ENCODE measurements at regions not wholly inside any gene's neighbourhood (a gene's known extent, or its start where the extent isn't known, plus 50 kb on each side); places are given as distances from the start of the nearest gene placed in this dataset.

GRCh38 chr18:75799449-75800330 is 372.2 kb upstream of the SMIM21 start:
- DNase-seq (ENCODE audit: low read depth), result no peak
- TF ChIP-seq, protein P1, sequence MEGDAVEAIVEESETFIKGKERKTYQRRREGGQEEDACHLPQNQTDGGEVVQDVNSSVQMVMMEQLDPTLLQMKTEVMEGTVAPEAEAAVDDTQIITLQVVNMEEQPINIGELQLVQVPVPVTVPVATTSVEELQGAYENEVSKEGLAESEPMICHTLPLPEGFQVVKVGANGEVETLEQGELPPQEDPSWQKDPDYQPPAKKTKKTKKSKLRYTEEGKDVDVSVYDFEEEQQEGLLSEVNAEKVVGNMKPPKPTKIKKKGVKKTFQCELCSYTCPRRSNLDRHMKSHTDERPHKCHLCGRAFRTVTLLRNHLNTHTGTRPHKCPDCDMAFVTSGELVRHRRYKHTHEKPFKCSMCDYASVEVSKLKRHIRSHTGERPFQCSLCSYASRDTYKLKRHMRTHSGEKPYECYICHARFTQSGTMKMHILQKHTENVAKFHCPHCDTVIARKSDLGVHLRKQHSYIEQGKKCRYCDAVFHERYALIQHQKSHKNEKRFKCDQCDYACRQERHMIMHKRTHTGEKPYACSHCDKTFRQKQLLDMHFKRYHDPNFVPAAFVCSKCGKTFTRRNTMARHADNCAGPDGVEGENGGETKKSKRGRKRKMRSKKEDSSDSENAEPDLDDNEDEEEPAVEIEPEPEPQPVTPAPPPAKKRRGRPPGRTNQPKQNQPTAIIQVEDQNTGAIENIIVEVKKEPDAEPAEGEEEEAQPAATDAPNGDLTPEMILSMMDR (IDR thresholded peaks at IDR 0.05; ENCODE audit: control insufficient read depth, extremely low read depth, insufficient read depth), result no peak
- no peak overlapping the region for H3K4me3 ChIP-seq (ENCODE audit: low read depth, low read length)

GRCh38 chr18:75797046-75797445 is 369.5 kb upstream of the SMIM21 start:
- no peak for DNase-seq (ENCODE audit: low read depth)
- H3K4me3 ChIP-seq (ENCODE audit: low read depth, low read length), result no peak overlapping the region
- TF ChIP-seq, protein P1 (IDR thresholded peaks at IDR 0.05; ENCODE audit: control insufficient read depth, extremely low read depth, insufficient read depth), result no peak

GRCh38 chr18:75790796-75791195 is 363.3 kb upstream of the SMIM21 start:
- no peak overlapping the region for H3K4me3 ChIP-seq (ENCODE audit: low read depth, low read length)
- TF ChIP-seq, protein P1 (IDR thresholded peaks at IDR 0.05; ENCODE audit: control insufficient read depth, extremely low read depth, insufficient read depth), result no peak
- DNase-seq (ENCODE audit: low read depth), result no peak

DNA sequence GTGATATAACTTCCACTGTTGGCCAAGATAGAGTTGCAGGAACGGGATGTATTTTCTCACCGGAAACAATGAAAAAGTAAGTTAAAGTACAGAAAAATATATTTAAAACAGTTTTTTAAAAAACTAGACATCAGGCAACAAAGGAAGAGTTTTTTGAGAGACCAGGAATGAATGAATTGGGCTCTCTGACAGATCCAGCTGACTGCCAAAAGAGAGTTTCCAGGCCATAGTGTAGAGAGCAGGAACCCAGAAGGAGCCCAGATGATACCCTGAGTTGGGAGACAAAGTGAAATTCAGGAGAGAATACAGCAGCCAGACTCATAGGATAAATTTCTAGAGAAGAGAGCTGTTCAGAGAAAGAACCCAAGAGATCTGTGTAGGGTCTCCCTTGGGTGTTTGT is 362.6 kb upstream of the SMIM21 start:
- no peak for DNase-seq (ENCODE audit: low read depth)
- H3K4me3 ChIP-seq (ENCODE audit: low read depth, low read length), result no peak overlapping the region
- TF ChIP-seq, protein P1 (IDR thresholded peaks at IDR 0.05; ENCODE audit: control insufficient read depth, extremely low read depth, insufficient read depth), result no peak

DNA sequence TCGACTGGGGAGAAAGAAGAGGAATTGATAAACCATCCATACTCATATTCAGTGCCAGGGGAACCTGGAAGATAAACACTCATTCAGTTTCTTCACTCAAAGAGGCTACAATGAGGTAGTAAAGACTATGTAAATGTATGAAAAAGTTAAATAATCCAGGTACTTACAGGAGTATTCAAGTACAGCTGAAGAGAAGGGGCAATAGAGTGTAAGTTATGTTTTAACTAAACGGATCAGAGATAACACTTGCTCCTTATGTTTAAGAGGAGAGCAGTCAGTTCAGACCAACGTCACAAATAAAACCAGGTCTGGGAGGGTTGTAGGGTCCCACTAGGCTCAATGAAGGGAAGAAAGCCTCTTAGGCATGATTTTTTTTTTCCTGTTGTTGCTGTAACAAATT is 358.3 kb upstream of the SMIM21 start:
- H3K4me3 ChIP-seq (ENCODE audit: low read depth, low read length), result no peak overlapping the region
- TF ChIP-seq, protein P1 (IDR thresholded peaks at IDR 0.05; ENCODE audit: control insufficient read depth, extremely low read depth, insufficient read depth), result no peak
- DNase-seq (ENCODE audit: low read depth), result no peak

- H3K4me3 ChIP-seq (ENCODE audit: low read depth, low read length), result no peak overlapping the region
- no peak for DNase-seq (ENCODE audit: low read depth)
- TF ChIP-seq, protein P1 (IDR thresholded peaks at IDR 0.05; ENCODE audit: control insufficient read depth, extremely low read depth, insufficient read depth), result no peak
Observed at GRCh38 chr18:75785206-75785605, 357.7 kb upstream of the SMIM21 start.

- H3K4me3 ChIP-seq (ENCODE audit: low read depth, low read length), result no peak overlapping the region
Observed at GRCh38 chr18:75784390-75784789, 356.9 kb upstream of the SMIM21 start.

More at GRCh38 chr18:75784390-75784789, 356.9 kb upstream of the SMIM21 start:
- no peak for DNase-seq (ENCODE audit: low read depth)
- TF ChIP-seq, protein P1 (IDR thresholded peaks at IDR 0.05; ENCODE audit: control insufficient read depth, extremely low read depth, insufficient read depth), result no peak
